Peyer's patch (tissue), 4 donors: ENCODE measurements at regions not wholly inside any gene's neighbourhood (a gene's known extent, or its start where the extent isn't known, plus 50 kb on each side); places are given as distances from the start of the nearest gene placed in this dataset.

ENCODE experiments used
- DNase-seq, 3 donors: peaks; one replicate each; pipeline ENCODE4 v3.0.0-alpha.2; 2017 to 2019
- H3K27ac ChIP-seq, 4 donors: fragments of 200-600 bp; sonication (generic); one replicate each; pipeline ENCODE4 v1.5.1; 2016 to 2019
- H3K27me3 ChIP-seq, 2 donors: fragments of 200-600 bp; sonication (generic); one replicate each; pipeline ENCODE4 v1.5.1; 2019
- H3K36me3 ChIP-seq, 3 donors: fragments of 200-600 bp; sonication (generic); one replicate each; pipeline ENCODE4 v1.5.1; 2016 to 2019
- H3K4me1 ChIP-seq, 4 donors: fragments of 200-600 bp; sonication (generic); one replicate each; pipeline ENCODE4 v1.5.1; 2016 to 2019
- H3K4me3 ChIP-seq, 4 donors: fragments of 200-600 bp; sonication (generic); 1 replicate in 3 of 4; 2 replicates in 1 of 4; pipeline ENCODE4 v1.5.1; 2016 to 2019; ENCODE audit warnings: mild to moderate bottlenecking in 1 of 4
- H3K9me3 ChIP-seq, 4 donors: fragments of 200-600 bp; sonication (generic); one replicate each; pipeline ENCODE4 v1.5.1; 2016 to 2019; ENCODE audit warnings: mild to moderate bottlenecking in 1 of 4
- POLR2A ChIP-seq, 2 donors: fragments of 450-650 bp; IDR thresholded peaks; one replicate each; pipeline ENCODE4 v1.5.1; 2017; ENCODE audit warnings: antibody characterized with exemption in 2 of 2, mild to moderate bottlenecking in 2 of 2, moderate library complexity in 2 of 2
- TF ChIP-seq, protein P1 (sequence below), 6 experiments: fragments of 450-650 bp in 4 of 6; fragments of 200-600 bp in 2 of 6; sonication (generic) in 1 of 6; IDR thresholded peaks; one replicate each; pipeline ENCODE4 v1.5.1; 2017 to 2019; ENCODE audit warnings: antibody characterized with exemption in 6 of 6, mild to moderate bottlenecking in 3 of 6, moderate library complexity in 1 of 6

DNA sequence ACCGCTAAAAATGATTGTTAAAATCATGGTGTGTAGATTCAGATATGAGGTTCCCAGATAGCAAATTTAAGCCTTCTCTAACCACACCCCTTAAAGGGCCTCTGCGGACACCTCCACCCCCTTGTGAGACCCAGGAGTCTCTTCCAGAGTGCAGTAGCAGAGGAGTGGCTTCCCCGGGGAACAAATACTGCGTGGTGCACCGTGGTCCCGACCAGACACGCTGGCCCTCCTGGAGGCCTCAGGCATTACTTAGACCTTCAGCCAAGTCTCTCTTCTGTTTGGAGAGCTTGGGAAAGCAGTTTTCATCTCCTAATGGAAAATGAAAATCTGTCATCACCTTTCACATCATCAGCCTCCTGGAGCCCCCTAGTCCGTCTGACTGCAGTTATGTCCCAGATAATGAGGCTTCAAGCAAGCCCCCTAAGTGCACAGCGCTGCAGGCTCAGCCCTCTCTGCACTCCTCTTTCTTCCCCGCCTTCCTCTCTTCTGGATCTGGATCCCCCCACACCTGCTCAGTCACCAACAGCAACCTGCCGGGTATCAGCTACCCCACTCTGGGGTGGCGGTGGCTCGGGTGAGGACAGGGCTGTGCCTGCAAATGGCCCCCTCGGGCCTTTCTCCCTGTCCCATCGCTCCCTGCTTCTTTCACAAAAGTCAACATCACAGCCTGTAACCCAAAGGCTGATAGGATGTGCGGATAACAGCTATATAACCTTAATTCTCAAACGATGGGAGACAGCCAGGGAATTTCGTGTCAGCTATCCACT is 58.8 kb upstream of the TAGAP start:
- H3K36me3 ChIP-seq: no peaks in the 10 kb centered on the region
- DNase-seq: no peak
- H3K27me3 ChIP-seq: no peaks in the 10 kb centered on the region
- no peak overlapping the region for H3K4me3 ChIP-seq
- TF ChIP-seq, protein P1, sequence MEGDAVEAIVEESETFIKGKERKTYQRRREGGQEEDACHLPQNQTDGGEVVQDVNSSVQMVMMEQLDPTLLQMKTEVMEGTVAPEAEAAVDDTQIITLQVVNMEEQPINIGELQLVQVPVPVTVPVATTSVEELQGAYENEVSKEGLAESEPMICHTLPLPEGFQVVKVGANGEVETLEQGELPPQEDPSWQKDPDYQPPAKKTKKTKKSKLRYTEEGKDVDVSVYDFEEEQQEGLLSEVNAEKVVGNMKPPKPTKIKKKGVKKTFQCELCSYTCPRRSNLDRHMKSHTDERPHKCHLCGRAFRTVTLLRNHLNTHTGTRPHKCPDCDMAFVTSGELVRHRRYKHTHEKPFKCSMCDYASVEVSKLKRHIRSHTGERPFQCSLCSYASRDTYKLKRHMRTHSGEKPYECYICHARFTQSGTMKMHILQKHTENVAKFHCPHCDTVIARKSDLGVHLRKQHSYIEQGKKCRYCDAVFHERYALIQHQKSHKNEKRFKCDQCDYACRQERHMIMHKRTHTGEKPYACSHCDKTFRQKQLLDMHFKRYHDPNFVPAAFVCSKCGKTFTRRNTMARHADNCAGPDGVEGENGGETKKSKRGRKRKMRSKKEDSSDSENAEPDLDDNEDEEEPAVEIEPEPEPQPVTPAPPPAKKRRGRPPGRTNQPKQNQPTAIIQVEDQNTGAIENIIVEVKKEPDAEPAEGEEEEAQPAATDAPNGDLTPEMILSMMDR (IDR thresholded peaks at IDR 0.05): no peak
- TF ChIP-seq POLR2A (IDR thresholded peaks at IDR 0.05): no peak
- H3K4me1 ChIP-seq: peaks cover 0 to 34% (median 9%) of the 10 kb centered on the region in 4 donors
- no peaks in the 10 kb centered on the region for H3K9me3 ChIP-seq
- H3K27ac ChIP-seq: peak overlapping the region in 2 of 4 donors; percentile 76 to 81

DNA sequence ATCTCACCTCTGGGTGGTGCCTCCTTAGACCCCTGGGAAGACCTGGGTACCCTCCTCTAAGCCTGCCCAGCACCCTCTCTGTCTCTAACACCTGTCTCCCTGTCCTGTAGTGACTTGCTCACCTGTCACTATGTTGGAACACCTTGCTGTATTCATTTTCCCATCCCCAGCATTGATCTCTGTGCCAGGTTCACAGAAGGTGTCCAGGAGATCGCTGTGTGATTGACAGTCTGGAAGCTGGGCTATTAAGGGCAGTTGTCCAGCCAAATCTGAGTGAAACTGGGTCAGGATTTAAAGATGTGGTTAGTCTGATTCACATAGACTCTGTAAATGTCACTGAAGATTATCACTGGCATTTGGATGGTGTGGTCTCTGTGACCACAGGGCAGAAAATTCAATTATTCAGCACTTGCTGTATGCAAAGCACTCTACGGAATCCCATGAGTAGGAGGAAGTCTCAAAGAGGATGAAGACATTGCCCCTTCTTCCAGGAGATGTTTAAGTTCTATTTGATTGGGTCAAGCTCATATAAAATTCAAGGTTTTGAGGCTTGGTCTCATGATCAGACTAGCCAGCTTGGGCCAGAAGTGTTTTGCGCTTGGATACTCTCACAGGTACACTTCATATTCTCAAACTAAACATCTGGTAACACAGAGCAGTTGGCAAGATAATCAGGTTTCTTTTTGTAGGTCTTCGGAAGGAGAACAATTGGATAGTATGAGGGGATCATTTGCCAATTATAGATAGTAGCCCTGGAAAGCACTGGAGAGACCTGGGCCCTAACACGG is 57.8 kb upstream of the TAGAP start:
- no peaks in the 10 kb centered on the region for H3K27me3 ChIP-seq
- H3K4me1 ChIP-seq: peaks cover 0 to 38% (median 9%) of the 10 kb centered on the region in 4 donors
- DNase-seq: no peak
- no peaks in the 10 kb centered on the region for H3K9me3 ChIP-seq
- no peak overlapping the region for H3K27ac ChIP-seq
- no peaks in the 10 kb centered on the region for H3K36me3 ChIP-seq
- no peak overlapping the region for H3K4me3 ChIP-seq
- TF ChIP-seq, protein P1 (IDR thresholded peaks at IDR 0.05): no peak
- no peak for TF ChIP-seq POLR2A (IDR thresholded peaks at IDR 0.05)

DNA sequence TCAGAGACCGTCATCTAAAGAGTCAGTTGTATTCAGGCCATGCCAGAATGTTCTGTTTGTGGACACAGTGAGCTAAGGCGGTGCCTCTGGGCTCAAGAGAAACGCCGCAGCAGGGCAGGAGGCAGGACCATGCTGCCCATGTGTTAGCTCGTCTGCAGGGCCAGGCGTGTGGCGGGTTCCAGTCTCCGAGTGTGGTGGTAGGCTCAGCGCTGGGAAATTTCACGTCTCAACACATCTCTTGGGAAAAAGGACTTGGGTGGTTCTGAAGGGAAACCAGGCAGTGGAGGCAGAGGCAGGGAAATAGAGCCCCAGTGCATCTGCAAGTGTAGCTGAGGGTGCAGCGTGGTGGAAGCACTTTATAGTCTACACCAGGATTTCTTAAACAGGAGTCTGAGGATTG is 56.9 kb upstream of the TAGAP start:
- Histone ChIP-seq H3K27me3 (no peaks in the 10 kb centered on the region), H3K4me1 (peaks cover 0 to 38% (median 9%) of the 10 kb centered on the region in 4 donors), H3K27ac (no peak overlapping the region), H3K4me3 (no peak overlapping the region), H3K9me3 (no peaks in the 10 kb centered on the region), H3K36me3 (no peaks in the 10 kb centered on the region)
- no peak for DNase-seq
- TF ChIP-seq, protein P1 (IDR thresholded peaks at IDR 0.05): no peak
- no peak for TF ChIP-seq POLR2A (IDR thresholded peaks at IDR 0.05)

DNA sequence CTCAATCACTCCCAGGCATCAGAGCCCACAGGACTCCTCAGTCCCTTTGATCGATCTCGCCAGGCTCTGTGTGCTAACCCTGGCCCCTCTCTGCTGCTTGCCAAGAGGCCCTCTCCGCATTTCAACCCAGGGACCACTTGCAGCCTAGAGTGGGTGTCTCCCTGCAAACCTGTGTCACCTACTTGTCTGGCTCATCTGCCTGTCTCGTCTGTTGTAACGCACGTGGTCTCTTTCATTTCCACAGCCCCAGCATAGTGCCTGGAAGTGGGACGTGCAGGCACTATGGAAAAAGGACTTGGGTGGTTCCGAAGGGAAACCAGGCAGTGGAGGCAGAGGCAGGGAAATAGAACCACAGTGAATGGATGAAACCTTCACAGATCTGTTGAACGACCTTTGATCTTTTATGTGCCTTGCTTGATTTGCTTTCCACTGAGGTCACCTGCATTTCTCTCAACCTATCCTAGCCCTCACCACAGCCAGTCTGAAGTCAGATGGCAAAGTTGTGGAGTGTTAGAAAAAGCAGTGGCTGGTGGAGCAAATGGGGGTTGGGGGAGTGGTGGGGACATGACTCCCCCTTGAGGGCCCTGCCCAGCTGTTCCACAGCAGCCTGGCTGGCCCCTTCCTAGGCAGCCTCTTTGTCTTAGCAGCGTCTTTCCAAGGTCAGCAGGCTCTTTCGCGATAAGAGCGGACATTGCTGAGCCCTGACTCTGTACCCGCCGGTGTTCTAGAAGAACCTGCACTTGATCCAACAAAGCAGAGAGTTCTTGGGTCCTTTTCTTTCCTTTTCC is 55.8 kb upstream of the TAGAP start:
- H3K4me3 ChIP-seq: no peak overlapping the region
- peak overlapping the region in 1 of 4 donors; percentile 34 for H3K27ac ChIP-seq
- H3K27me3 ChIP-seq: no peaks in the 10 kb centered on the region
- no peaks in the 10 kb centered on the region for H3K9me3 ChIP-seq
- TF ChIP-seq, protein P1 (IDR thresholded peaks at IDR 0.05): no peak
- TF ChIP-seq POLR2A (IDR thresholded peaks at IDR 0.05): no peak
- no peaks in the 10 kb centered on the region for H3K36me3 ChIP-seq
- H3K4me1 ChIP-seq: peaks cover 0 to 27% (median 3%) of the 10 kb centered on the region in 4 donors
- DNase-seq: no peak

DNA sequence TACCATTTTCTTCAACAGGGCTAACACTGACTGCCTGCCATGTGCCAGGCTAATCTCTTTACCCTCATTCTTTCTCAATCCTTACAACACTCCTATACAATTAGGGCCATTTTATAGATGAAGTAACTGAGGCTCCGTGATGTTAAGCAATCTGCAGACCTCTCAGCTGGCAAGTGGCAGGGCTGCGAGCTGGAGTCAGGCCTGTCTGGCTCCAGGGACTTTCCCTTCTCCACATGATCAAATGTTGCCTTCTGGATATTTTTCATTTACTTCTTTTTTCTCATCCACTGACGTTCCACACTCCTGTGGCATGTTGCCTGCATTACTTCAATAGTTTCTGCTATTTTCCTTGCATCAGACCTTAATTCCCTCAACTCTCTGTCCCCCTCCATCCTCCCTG is 55.2 kb upstream of the TAGAP start:
- H3K9me3 ChIP-seq: no peaks in the 10 kb centered on the region
- TF ChIP-seq, protein P1 (IDR thresholded peaks at IDR 0.05): no peak
- no peak for TF ChIP-seq POLR2A (IDR thresholded peaks at IDR 0.05)
- DNase-seq: no peak
- H3K36me3 ChIP-seq: no peaks in the 10 kb centered on the region
- no peak overlapping the region for H3K4me3 ChIP-seq
- H3K4me1 ChIP-seq: peaks cover 0 to 22% (median 2%) of the 10 kb centered on the region in 4 donors
- no peaks in the 10 kb centered on the region for H3K27me3 ChIP-seq
- peak overlapping the region in 1 of 4 donors; percentile 34 for H3K27ac ChIP-seq
